Psoas muscle (tissue), 7 donors: ENCODE measurements at regions not wholly inside any gene's neighbourhood (a gene's known extent, or its start where the extent isn't known, plus 50 kb on each side); places are given as distances from the start of the nearest gene placed in this dataset.

Experiments used
- ATAC-seq, 4 donors: fragments of 200-7000 bp; cut with Tn5 transposase; one replicate each; pipeline ENCODE4 v1.9.1; 2020; ENCODE audit warnings: moderate library complexity in 3 of 4, mild to moderate bottlenecking in 2 of 4
- DNase-seq, 2 donors: peaks; one replicate each; pipeline ENCODE4 v3.0.0-alpha.2; 2020
- H3K27ac ChIP-seq: fragments of 200-600 bp; one replicate; pipeline ENCODE4 v1.8.0; 2022
- H3K27me3 ChIP-seq, 3 donors: fragments of 200-600 bp in 1 of 3; one replicate each; pipeline versions ENCODE4 v1.6.1 to v1.8.0; 2013 to 2022; ENCODE audit warnings: low read length in 2 of 3, mild to moderate bottlenecking in 2 of 3, moderate library complexity in 1 of 3; ENCODE audit not compliant: insufficient read depth in 3 of 3
- H3K36me3 ChIP-seq, 2 donors: fragments of 200-600 bp in 1 of 2; one replicate each; pipeline versions ENCODE4 v1.6.1 to v1.8.0; 2013 to 2022; ENCODE audit warnings: low read depth in 1 of 2, mild to moderate bottlenecking in 1 of 2, moderate library complexity in 1 of 2; ENCODE audit not compliant: insufficient read depth in 1 of 2
- H3K4me1 ChIP-seq: fragments of 200-600 bp; one replicate; pipeline ENCODE4 v1.8.0; 2022
- H3K4me3 ChIP-seq: fragments of 200-600 bp; one replicate; pipeline ENCODE4 v1.8.0; 2022; ENCODE audit warnings: mild to moderate bottlenecking
- H3K9me3 ChIP-seq: fragments of 200-600 bp; one replicate; pipeline ENCODE4 v1.8.0; 2022
- CTCF ChIP-seq: fragments of 200-600 bp; IDR thresholded peaks from one replicate; pipeline ENCODE4 v1.8.0; 2022; ENCODE audit warnings: antibody characterized with exemption
- WGBS, 3 donors: extraction: QIAGEN DNeasy Blood & Tissue Kit; methylation state at CpG; one replicate each; pipeline versions ENCODE4 v1.1.6 to v1.1.7; 2013; 5-methylcytosine and 5-hydroxymethylcytosine counted together
- intact Hi-C, 2 donors: fragments of 100-400 bp; cut with DNase I; formaldehyde crosslinking; loops; one replicate each; pipeline versions ENCODE4 v1.11.0 to v1.14.2; 2022
- donor health status: healthy with polysubstance abuse.
- donor health status: DM: no; HTN: no; CAD: no; lungs with moderate emphysema.
- donor health status: Bipolar disorder and iron deficiency.
- donor health status: healthy.
- donor health status: DM: yes; HTN: yes; CAD: no.
- donor health status: DM: no; HTN: no; CAD: no.
- donor health status: DM: yes; HTN: yes; CAD: no.

GRCh38 chr5:29879401-29879800 is 1314.1 kb upstream of the CDH6 start:
- Histone ChIP-seq H3K4me1 (no peaks in the 10 kb centered on the region), H3K36me3 (no peaks in the 10 kb centered on the region), H3K27ac (no peak overlapping the region), H3K9me3 (no peaks in the 10 kb centered on the region), H3K27me3 (no peaks in the 10 kb centered on the region), H3K4me3 (no peak overlapping the region)
- no peak for TF ChIP-seq CTCF
- DNase-seq (no peak), ATAC-seq (no peak)
- intact Hi-C loops: no loop called here
- 61 to 66% (median 66%) methylated on average over 6 of the region's 6 CpGs for WGBS, 3 donors

- no peaks in the 10 kb centered on the region for H3K36me3 ChIP-seq
- TF ChIP-seq CTCF: no peak
- DNase-seq (no peak), ATAC-seq (no peak)
- no peak overlapping the region for H3K4me3 ChIP-seq
- no peaks in the 10 kb centered on the region for H3K27me3 ChIP-seq
- no peak overlapping the region for H3K27ac ChIP-seq
- intact Hi-C loops: no loop called here
- H3K4me1 ChIP-seq: no peaks in the 10 kb centered on the region
- WGBS, 3 donors: 96 to 100% (median 98%) methylated on average over 2 of the region's 2 CpGs
- H3K9me3 ChIP-seq: no peaks in the 10 kb centered on the region
Observed at GRCh38 chr5:29878599-29878998, 1314.9 kb upstream of the CDH6 start.

- H3K4me3 ChIP-seq: no peak overlapping the region
- TF ChIP-seq CTCF: no peak
- intact Hi-C loops: no loop called here
- no peak overlapping the region for H3K27ac ChIP-seq
- H3K4me1 ChIP-seq: no peaks in the 10 kb centered on the region
- no peaks in the 10 kb centered on the region for H3K27me3 ChIP-seq
- ATAC-seq: no peak
- no peaks in the 10 kb centered on the region for H3K36me3 ChIP-seq
- no peaks in the 10 kb centered on the region for H3K9me3 ChIP-seq
- DNase-seq: no peak
- 72 to 76% (median 73%) methylated on average over 2 of the region's 2 CpGs for WGBS, 3 donors
Observed at GRCh38 chr5:29867155-29867554, 1326.3 kb upstream of the CDH6 start.

GRCh38 chr5:29853711-29854220 is 1339.7 kb upstream of the CDH6 start:
- no peaks in the 10 kb centered on the region for H3K36me3 ChIP-seq
- WGBS, 3 donors: 32 to 53% (median 43%) methylated on average over 2 of the region's 2 CpGs
- no peaks in the 10 kb centered on the region for H3K27me3 ChIP-seq
- H3K27ac ChIP-seq: no peak overlapping the region
- TF ChIP-seq CTCF: no peak
- no peaks in the 10 kb centered on the region for H3K4me1 ChIP-seq
- intact Hi-C loops: no loop called here
- ATAC-seq (no peak), DNase-seq (no peak)
- no peak overlapping the region for H3K4me3 ChIP-seq
- H3K9me3 ChIP-seq: no peaks in the 10 kb centered on the region

GRCh38 chr5:29852329-29852728 is 1341.2 kb upstream of the CDH6 start:
- no peak for TF ChIP-seq CTCF
- 87 to 95% (median 89%) methylated on average over 2 of the region's 2 CpGs for WGBS, 3 donors
- H3K4me1 ChIP-seq: no peaks in the 10 kb centered on the region
- no peaks in the 10 kb centered on the region for H3K36me3 ChIP-seq
- no peak overlapping the region for H3K27ac ChIP-seq
- ATAC-seq: no peak
- H3K9me3 ChIP-seq: no peaks in the 10 kb centered on the region
- no peak overlapping the region for H3K4me3 ChIP-seq
- intact Hi-C loops: no loop called here
- no peak for DNase-seq
- H3K27me3 ChIP-seq: no peaks in the 10 kb centered on the region
